GM12878 (cell line): ENCODE measurements at regions not wholly inside any gene's neighbourhood (a gene's known extent, or its start where the extent isn't known, plus 50 kb on each side); places are given as distances from the start of the nearest gene placed in this dataset.

Experiments used
- ATAC-seq: fragments of 200-7000 bp; cut with Tn5 transposase; 3 replicates; pipeline ENCODE4 v1.9.1; 2020; ENCODE audit warnings: mild to moderate bottlenecking, moderate library complexity
- BruUV-seq: library from RNA; stranded (reverse); fragments of 400-500 nt; replicated peaks from 2 replicates; lab custom pipeline; 2021; lab: Mats Ljungman, UMichigan
- CTCF ChIA-PET: fragments of 300-600 bp; sonication (Branson Sonifier 250); formaldehyde crosslinking; extraction: SDS; loops from one replicate; lab custom pipeline; 2021; ENCODE audit warnings: inconsistent platforms; lab: Yijun Ruan, JAX
- POLR2A ChIA-PET: fragments of 350-600 bp; formaldehyde crosslinking; extraction: SDS; loops from one replicate; lab custom pipeline; 2021; ENCODE audit warnings: inconsistent platforms; lab: Charles Lee
- RAD21 ChIA-PET: fragments of 300-600 bp; sonication (Branson Sonifier 250); formaldehyde crosslinking; loops from one replicate; lab custom pipeline; 2023; ENCODE audit warnings: antibody characterized with exemption; ENCODE audit not compliant: unreplicated experiment; lab: Charles Lee
- SMC1A ChIA-PET: fragments of 300-600 bp; sonication (Branson Sonifier 250); formaldehyde crosslinking; loops from one replicate; lab custom pipeline; 2023; ENCODE audit not compliant: unreplicated experiment, uncharacterized antibody; lab: Charles Lee
- DNase-seq: peaks from one replicate; pipeline ENCODE4 v3.0.0-alpha.2; 2011; ENCODE audit warnings: low read depth, low spot score
- FAIRE-seq: peaks from 3 replicates; lab custom pipeline; 2011; peaks lifted over from hg19 to GRCh38; lab: Jason Lieb, UNC
- H2AFZ ChIP-seq: 2 replicates; pipeline ENCODE4 v1.6.0; 2011; ENCODE audit warnings: low read depth, low read length, control low read depth; ENCODE audit not compliant: control insufficient read depth
- H3K27ac ChIP-seq: 2 replicates; pipeline ENCODE4 v1.5.1; 2011; ENCODE audit warnings: control low read depth; ENCODE audit not compliant: control insufficient read depth, insufficient read depth
- H3K27me3 ChIP-seq, 2 experiments: replicated peaks in 1 of 2; 2 replicates each; pipeline versions ENCODE4 v1.6.0 to v1.6.1; 2011; ENCODE audit warnings: low read length in 1 of 2; ENCODE audit not compliant: control insufficient read depth in 2 of 2, insufficient read depth in 2 of 2
- H3K36me3 ChIP-seq, 2 experiments: 2 replicates each; pipeline ENCODE4 v1.5.1; 2011; ENCODE audit warnings: low read length in 1 of 2; ENCODE audit not compliant: control insufficient read depth in 2 of 2, insufficient read depth in 2 of 2
- H3K4me1 ChIP-seq: 2 replicates; pipeline ENCODE4 v1.6.1; 2011; ENCODE audit warnings: mild to moderate bottlenecking, low read length, moderate library complexity, mixed read lengths; ENCODE audit not compliant: control insufficient read depth, insufficient read depth
- H3K4me2 ChIP-seq: 2 replicates; pipeline ENCODE4 v1.6.0; 2011; ENCODE audit warnings: control low read depth; ENCODE audit not compliant: control insufficient read depth, insufficient read depth
- H3K4me3 ChIP-seq: fragments of 200-600 bp; sonication (generic); 2 replicates; pipeline ENCODE4 v1.5.1; 2016
- H3K79me2 ChIP-seq: 2 replicates; pipeline ENCODE4 v1.6.0; 2011; ENCODE audit warnings: low read length; ENCODE audit not compliant: control insufficient read depth, insufficient read depth
- H3K9ac ChIP-seq: 2 replicates; pipeline ENCODE4 v1.8.0; 2011; ENCODE audit warnings: low read length, control low read depth, mixed read lengths; ENCODE audit not compliant: control insufficient read depth, insufficient read depth
- H3K9me3 ChIP-seq: replicated peaks from 3 replicates; pipeline ENCODE4 v1.5.1; 2011; ENCODE audit warnings: mild to moderate bottlenecking, low read length; ENCODE audit not compliant: control insufficient read depth, insufficient read depth
- H4K20me1 ChIP-seq: 2 replicates; pipeline ENCODE4 v1.6.0; 2011; ENCODE audit not compliant: control insufficient read depth, insufficient read depth
- BCL3 ChIP-seq: IDR thresholded peaks from 2 replicates; pipeline ENCODE4 v1.6.1; 2011; ENCODE audit warnings: borderline replicate concordance, low read depth, mild to moderate bottlenecking, moderate library complexity, low read length; ENCODE audit not compliant: insufficient read depth, poor library complexity, severe bottlenecking
- BMI1 ChIP-seq: fragments of 450-650 bp; IDR thresholded peaks from 2 replicates; pipeline ENCODE4 v1.6.1; 2016; ENCODE audit warnings: mild to moderate bottlenecking, moderate library complexity, borderline replicate concordance
- CHD2 ChIP-seq: IDR thresholded peaks from 2 replicates; pipeline ENCODE4 v1.6.1; 2011; ENCODE audit warnings: low read depth, low read length, improper control_type of control experiment, borderline replicate concordance
- ETV6 ChIP-seq, 2 experiments: fragments of 450-650 bp in 1 of 2; IDR thresholded peaks in 1 of 2; conservative IDR thresholded peaks in 1 of 2; 2 replicates each; pipeline ENCODE4 v1.6.1; 2014; ENCODE audit warnings: antibody characterized with exemption in 1 of 2, borderline replicate concordance in 1 of 2, low read depth in 1 of 2, mild to moderate bottlenecking in 1 of 2, moderate library complexity in 1 of 2
- HDAC6 ChIP-seq: fragments of 200-600 bp; sonication (generic); IDR thresholded peaks from one replicate; pipeline ENCODE4 v1.8.0; 2017; ENCODE audit warnings: antibody characterized with exemption; ENCODE audit not compliant: unreplicated experiment
- WGBS: methylation state at CpG from one replicate; pipeline ENCODE4 v1.1.6; 2016; ENCODE audit warnings: low lambda C conversion rate; ENCODE audit not compliant: insufficient replicate concordance, insufficient coverage; ENCODE audit errors: missing lambda C conversion rate; 5-methylcytosine and 5-hydroxymethylcytosine counted together
- in situ Hi-C: fragments of 300-500 bp; cut with MboI; formaldehyde crosslinking; loops from 9 replicates; pipeline ENCODE4 v1.14.3; 2018; ENCODE audit warnings: mixed read lengths
- intact Hi-C: fragments of 100-400 bp; cut with micrococcal nuclease; formaldehyde crosslinking; loops from one replicate; pipeline ENCODE4 v1.14.2; 2022; ENCODE audit not compliant: unreplicated experiment
- TF ChIP-seq, protein P1 (sequence below): fragments of 450-650 bp; IDR thresholded peaks from 2 replicates; pipeline ENCODE4 v1.6.1; 2016; ENCODE audit warnings: mild to moderate bottlenecking
- TF ChIP-seq, protein P2 (sequence below): IDR thresholded peaks from 2 replicates; pipeline ENCODE4 v1.6.1; 2011; ENCODE audit warnings: mild to moderate bottlenecking, low read depth, low read length, moderate library complexity; ENCODE audit not compliant: insufficient replicate concordance

DNA sequence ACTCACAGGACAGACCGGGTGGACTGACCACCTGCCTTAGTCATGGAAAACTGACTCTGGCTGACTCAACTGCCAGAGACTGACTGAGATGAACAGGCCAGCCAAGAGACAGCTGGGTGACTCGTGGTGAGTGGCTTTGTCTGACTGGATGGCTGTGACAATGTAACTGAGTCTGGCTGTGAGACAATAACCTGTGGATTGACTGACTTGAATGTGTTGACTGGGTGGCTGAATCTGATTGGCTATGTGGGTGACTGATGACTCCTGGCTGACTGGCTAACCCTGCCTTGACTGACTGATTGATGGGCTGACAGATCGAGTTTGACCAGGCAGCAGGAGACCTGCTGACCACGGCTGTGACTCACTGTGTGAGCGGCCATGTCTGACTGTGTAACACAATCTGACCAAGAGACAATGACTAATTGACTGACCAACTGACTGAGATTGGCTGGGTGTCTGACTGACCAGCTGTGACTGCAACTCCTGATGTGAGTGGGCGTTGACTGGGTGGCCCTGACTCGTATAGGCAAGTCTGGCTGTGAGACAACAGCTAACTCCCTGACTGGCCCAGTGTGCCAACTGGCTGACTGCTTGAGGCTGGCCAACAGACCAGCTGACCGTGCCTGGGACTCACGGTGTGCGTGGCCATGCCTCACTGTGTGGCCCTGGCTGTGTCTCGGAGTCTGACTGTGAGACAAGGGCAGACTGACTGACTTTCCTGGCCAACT is 509.1 kb downstream of the SHQ1 start:
- Histone ChIP-seq H3K4me1 (peaks cover 7% of the 10 kb centered on the region), H3K27me3 (no peaks in the 10 kb centered on the region; a peak in 1 of 4 replicates), H3K9ac (no peak overlapping the region), H2AFZ (no peak overlapping the region), H3K4me3 (no peak overlapping the region), H4K20me1 (no peaks in the 10 kb centered on the region), H3K4me2 (no peak overlapping the region)
- in situ Hi-C loops = no loop called here
- ChIA-PET RAD21 (no interaction called here), CTCF (no interaction called here), SMC1A (interaction anchor here (1.0 to 3.3 kb wide), 3 partner anchors 28 to 273 kb away, joined by 3 to 26 read pairs (median 4); no protein-coding TSS in a partner anchor)
- no peak for FAIRE-seq
- peak; percentile 69 for ATAC-seq
- TF ChIP-seq BMI1 = no peak
- TF ChIP-seq, protein P1, sequence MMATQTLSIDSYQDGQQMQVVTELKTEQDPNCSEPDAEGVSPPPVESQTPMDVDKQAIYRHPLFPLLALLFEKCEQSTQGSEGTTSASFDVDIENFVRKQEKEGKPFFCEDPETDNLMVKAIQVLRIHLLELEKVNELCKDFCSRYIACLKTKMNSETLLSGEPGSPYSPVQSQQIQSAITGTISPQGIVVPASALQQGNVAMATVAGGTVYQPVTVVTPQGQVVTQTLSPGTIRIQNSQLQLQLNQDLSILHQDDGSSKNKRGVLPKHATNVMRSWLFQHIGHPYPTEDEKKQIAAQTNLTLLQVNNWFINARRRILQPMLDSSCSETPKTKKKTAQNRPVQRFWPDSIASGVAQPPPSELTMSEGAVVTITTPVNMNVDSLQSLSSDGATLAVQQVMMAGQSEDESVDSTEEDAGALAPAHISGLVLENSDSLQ = peak; percentile 89
- peak; percentile 88 for TF ChIP-seq BCL3
- TF ChIP-seq, protein P2, sequence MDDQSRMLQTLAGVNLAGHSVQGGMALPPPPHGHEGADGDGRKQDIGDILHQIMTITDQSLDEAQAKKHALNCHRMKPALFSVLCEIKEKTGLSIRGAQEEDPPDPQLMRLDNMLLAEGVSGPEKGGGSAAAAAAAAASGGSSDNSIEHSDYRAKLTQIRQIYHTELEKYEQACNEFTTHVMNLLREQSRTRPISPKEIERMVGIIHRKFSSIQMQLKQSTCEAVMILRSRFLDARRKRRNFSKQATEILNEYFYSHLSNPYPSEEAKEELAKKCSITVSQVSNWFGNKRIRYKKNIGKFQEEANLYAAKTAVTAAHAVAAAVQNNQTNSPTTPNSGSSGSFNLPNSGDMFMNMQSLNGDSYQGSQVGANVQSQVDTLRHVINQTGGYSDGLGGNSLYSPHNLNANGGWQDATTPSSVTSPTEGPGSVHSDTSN = peak; percentile 86
- no peak for TF ChIP-seq CHD2
- TF ChIP-seq HDAC6 = no peak
- TF ChIP-seq ETV6 (conservative IDR thresholded peaks at IDR 0.05 in 1 of 2, IDR thresholded peaks at IDR 0.05 in 1 of 2; ENCODE audit: borderline replicate concordance in 1 of 2, low read depth in 1 of 2) = no peak
- TF ChIP-seq, all 136 proteins: peak for 3
- intact Hi-C loops = no loop called here
- no peak overlapping the region for H3K27ac ChIP-seq
- no peaks in the 10 kb centered on the region; the same call in 2 of the 3 replicates for H3K9me3 ChIP-seq
- whole genome bisulfite sequencing = 70% methylated on average over 11 of the region's 11 CpGs
- BruUV-seq = no TSS peak
- H3K79me2 ChIP-seq = no peaks in the 10 kb centered on the region
- POLR2A ChIA-PET = no interaction called here
- no peaks in the 10 kb centered on the region for H3K36me3 ChIP-seq
- DNase-seq = peak; percentile 15
